ENCODE measurements at regions not wholly inside any gene's neighbourhood (a gene's known extent, or its start where the extent isn't known, plus 50 kb on each side); places are given as distances from the start of the nearest gene placed in this dataset.

DNA sequence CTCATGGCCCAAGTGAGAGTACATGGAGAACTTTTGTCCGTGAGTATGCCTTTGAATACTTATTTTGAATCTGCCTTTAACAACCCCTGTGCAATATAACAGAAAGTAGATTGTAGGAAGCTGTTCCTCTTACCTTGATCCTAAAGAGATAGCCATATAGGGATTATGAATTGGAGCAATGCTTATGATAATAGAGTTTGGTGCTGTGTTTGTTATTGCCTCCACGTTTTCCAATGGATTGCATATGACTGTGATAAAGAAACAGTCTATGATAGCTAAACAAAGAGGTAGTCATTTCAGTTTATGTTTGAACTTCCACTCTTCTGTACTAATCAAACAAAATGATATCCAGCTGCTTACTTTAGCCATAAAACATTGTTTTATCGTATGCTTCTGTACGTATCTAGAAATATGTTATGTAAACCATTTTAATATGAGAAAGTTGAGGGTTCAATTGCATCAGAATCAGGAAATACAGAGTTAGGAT is 199.6 kb upstream of the RGMB start:
- no peak for DNase-seq (ENCODE audit: low spot score)
- H3K9me2 ChIP-seq (replicated peaks; ENCODE audit: insufficient read depth), result no peaks in the 10 kb centered on the region
- H3K4me3 ChIP-seq, result no peak overlapping the region
- no peak overlapping the region for H3K4me2 ChIP-seq
- H3K36me3 ChIP-seq (replicated peaks; ENCODE audit: insufficient read depth, low read depth), result no peaks in the 10 kb centered on the region
- TF ChIP-seq EZH2 (IDR thresholded peaks at IDR 0.05; ENCODE audit: borderline replicate concordance) (no peak), EZH2phosphoT487 (IDR thresholded peaks at IDR 0.05; ENCODE audit: low read depth, severe bottlenecking, unreplicated experiment) (no peak), CTCF (IDR thresholded peaks at IDR 0.05; ENCODE audit: poor library complexity) (no peak)
- WGBS (ENCODE audit: low lambda C conversion rate, missing lambda C conversion rate), result 43% methylated on average over 4 of the region's 4 CpGs
- no peak overlapping the region for H2AFZ ChIP-seq
- no peaks in the 10 kb centered on the region for H3K4me1 ChIP-seq (ENCODE audit: insufficient read depth)
- no peak overlapping the region for H3K27ac ChIP-seq
- no peaks in the 10 kb centered on the region for H3K9me3 ChIP-seq (ENCODE audit: low read depth)
- H3K79me2 ChIP-seq, result no peaks in the 10 kb centered on the region
- no peaks in the 10 kb centered on the region for H4K20me1 ChIP-seq (ENCODE audit: insufficient read depth, poor library complexity, severe bottlenecking)
- no peaks in the 10 kb centered on the region for H3K27me3 ChIP-seq

- no peaks in the 10 kb centered on the region for H3K27me3 ChIP-seq
- H3K4me3 ChIP-seq, result no peak overlapping the region
- H3K27ac ChIP-seq, result no peak overlapping the region
- no peaks in the 10 kb centered on the region for H3K9me3 ChIP-seq (ENCODE audit: low read depth)
- no peak for TF ChIP-seq CTCF (IDR thresholded peaks at IDR 0.05; ENCODE audit: poor library complexity)
- no peak for TF ChIP-seq EZH2 (IDR thresholded peaks at IDR 0.05; ENCODE audit: borderline replicate concordance)
- no peak for TF ChIP-seq EZH2phosphoT487 (IDR thresholded peaks at IDR 0.05; ENCODE audit: low read depth, severe bottlenecking, unreplicated experiment)
- 97% methylated on average over 20 of the region's 20 CpGs for WGBS (ENCODE audit: low lambda C conversion rate, missing lambda C conversion rate)
- H3K36me3 ChIP-seq (replicated peaks; ENCODE audit: insufficient read depth, low read depth), result no peaks in the 10 kb centered on the region
- no peaks in the 10 kb centered on the region for H4K20me1 ChIP-seq (ENCODE audit: insufficient read depth, poor library complexity, severe bottlenecking)
- no peak overlapping the region for H2AFZ ChIP-seq
- no peak for DNase-seq (ENCODE audit: low spot score)
- H3K4me2 ChIP-seq, result no peak overlapping the region
- no peaks in the 10 kb centered on the region for H3K4me1 ChIP-seq (ENCODE audit: insufficient read depth)
- H3K9me2 ChIP-seq (replicated peaks; ENCODE audit: insufficient read depth), result no peaks in the 10 kb centered on the region
- no peaks in the 10 kb centered on the region for H3K79me2 ChIP-seq
Measured at GRCh38 chr5:98576275-98576674, 197.2 kb upstream of the RGMB start.

- TF ChIP-seq EZH2phosphoT487 (IDR thresholded peaks at IDR 0.05; ENCODE audit: low read depth, severe bottlenecking, unreplicated experiment), result no peak
- TF ChIP-seq EZH2 (IDR thresholded peaks at IDR 0.05; ENCODE audit: borderline replicate concordance), result no peak
- TF ChIP-seq CTCF (IDR thresholded peaks at IDR 0.05; ENCODE audit: poor library complexity), result no peak
- no peaks in the 10 kb centered on the region for H3K9me2 ChIP-seq (replicated peaks; ENCODE audit: insufficient read depth)
- no peak for DNase-seq (ENCODE audit: low spot score)
Measured at GRCh38 chr5:98578438-98578837, 195.0 kb upstream of the RGMB start.

More at GRCh38 chr5:98578438-98578837, 195.0 kb upstream of the RGMB start:
- H3K4me2 ChIP-seq, result no peak overlapping the region
- no peaks in the 10 kb centered on the region for H4K20me1 ChIP-seq (ENCODE audit: insufficient read depth, poor library complexity, severe bottlenecking)
- no peaks in the 10 kb centered on the region for H3K36me3 ChIP-seq (replicated peaks; ENCODE audit: insufficient read depth, low read depth)
- H3K27me3 ChIP-seq, result no peaks in the 10 kb centered on the region
- H3K4me3 ChIP-seq, result no peak overlapping the region
- H3K9me3 ChIP-seq (ENCODE audit: low read depth), result no peaks in the 10 kb centered on the region
- H3K27ac ChIP-seq, result no peak overlapping the region
- WGBS (ENCODE audit: low lambda C conversion rate, missing lambda C conversion rate), result 82% methylated on average over 1 of the region's 1 CpG
- no peaks in the 10 kb centered on the region for H3K79me2 ChIP-seq
- H2AFZ ChIP-seq, result no peak overlapping the region
- H3K4me1 ChIP-seq (ENCODE audit: insufficient read depth), result no peaks in the 10 kb centered on the region
